Activated CD4-positive, alpha-beta T cell treated with anti-CD3 and anti-CD28 coated beads, Interleukin-2, amount 50 U/mL, for 48 hours (primary cell): ENCODE measurements at regions not wholly inside any gene's neighbourhood (a gene's known extent, or its start where the extent isn't known, plus 50 kb on each side); places are given as distances from the start of the nearest gene placed in this dataset.

Experiments
- DNase-seq, 2 experiments: peaks; one replicate each; pipeline ENCODE4 v3.0.0-alpha.2; 2020

DNA sequence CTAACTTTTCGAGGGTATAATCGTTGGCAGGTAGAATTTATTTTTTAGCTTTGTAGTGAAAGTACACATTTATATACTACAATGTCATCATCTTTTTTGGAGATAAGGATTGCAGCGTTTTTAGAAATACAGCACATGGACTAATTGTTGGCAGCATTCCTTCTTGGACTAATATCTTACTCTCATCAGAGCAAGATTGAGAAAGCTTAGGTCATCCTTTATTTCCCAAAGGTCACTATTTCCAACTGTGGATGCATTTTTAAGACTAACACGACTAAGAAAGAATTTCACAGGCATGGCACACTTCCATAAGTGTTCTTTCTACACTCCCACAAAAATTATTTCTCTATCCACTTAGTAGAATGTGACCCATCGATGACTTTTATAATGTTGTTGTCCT is 732.3 kb downstream of the NCAM2 start:
- no peak for DNase-seq

DNA sequence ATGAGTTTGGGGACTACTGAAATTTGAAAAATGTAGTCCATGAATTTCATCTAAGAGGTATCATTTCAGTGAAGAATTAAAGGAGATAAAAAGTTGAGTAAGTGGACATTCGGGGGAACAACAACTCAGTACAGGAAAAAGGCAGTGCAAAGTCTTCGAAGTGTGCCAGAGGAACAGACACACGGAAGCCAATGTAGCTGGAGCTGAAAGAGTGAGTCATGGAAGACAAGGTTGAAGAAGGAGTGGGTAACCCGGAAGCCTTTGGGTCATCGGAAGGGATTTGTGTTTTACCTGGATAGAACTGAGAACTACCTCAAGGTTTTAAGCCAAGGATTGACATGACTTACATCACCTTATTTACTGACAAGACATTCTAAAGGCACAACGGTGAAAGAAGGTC is 733.4 kb downstream of the NCAM2 start:
- no peak for DNase-seq

DNA sequence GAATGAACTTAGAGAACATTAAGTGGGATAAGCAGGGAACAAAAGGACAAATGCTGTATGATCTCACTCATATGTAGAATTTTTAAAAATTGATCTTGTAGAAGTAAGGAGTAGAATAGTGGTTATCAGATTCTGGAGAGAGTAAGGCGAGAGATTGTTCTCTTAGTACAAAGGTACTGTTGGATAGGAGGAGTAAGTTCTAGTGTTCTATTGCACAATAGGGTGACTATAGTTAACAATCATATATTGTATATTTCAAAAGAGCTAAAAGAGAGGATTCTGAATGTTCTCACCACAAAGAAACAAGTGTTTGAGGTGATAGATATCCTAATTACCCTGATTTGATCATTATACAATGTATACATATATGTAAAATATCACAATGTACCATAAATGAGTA is 735.9 kb downstream of the NCAM2 start:
- DNase-seq, result no peak

DNA sequence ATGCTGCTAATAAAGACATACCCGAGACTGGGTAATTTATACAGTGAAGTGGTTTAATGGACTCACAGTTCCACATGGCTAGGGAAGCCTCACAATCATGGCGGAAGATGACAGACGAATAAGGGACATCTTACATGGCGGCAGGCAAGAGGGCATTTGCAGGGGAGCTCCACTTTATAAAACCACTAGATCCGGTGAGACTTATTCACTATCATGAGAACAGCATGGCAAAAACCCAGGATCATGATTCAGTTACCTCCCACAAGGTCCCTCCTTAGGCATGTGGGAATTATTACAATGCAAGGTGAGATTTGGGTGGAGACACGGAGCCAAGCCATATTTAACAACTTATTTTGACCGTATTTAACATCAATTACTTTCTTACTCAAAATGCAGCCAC is 739.0 kb downstream of the NCAM2 start:
- DNase-seq, result no peak

GRCh38 chr21:21740207-21740606 is 742.0 kb downstream of the NCAM2 start:
- DNase-seq, result no peak

GRCh38 chr21:21750124-21750825 is 752.1 kb downstream of the NCAM2 start:
- no peak for DNase-seq

DNA sequence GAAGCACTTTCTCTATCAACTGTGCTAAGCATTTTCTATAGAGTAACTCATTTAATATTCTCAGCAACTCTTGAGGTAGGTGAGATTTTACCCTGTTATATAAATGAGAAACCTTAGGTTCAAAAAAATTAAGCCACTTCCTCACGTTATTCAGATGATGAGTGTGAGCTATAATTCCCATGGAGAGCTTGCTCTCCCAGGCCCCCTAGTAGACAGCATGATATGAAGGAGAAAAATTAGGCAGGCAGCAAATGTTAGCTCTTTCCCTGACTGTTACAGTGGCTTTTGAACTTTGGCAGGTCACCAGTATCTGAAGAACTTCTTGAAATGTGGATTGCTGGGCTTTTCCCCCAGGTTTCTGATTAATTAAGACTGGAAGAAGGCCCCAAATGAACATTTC is 753.1 kb downstream of the NCAM2 start:
- no peak for DNase-seq

GRCh38 chr21:21762855-21763254 is 764.6 kb downstream of the NCAM2 start:
- no peak for DNase-seq

DNA sequence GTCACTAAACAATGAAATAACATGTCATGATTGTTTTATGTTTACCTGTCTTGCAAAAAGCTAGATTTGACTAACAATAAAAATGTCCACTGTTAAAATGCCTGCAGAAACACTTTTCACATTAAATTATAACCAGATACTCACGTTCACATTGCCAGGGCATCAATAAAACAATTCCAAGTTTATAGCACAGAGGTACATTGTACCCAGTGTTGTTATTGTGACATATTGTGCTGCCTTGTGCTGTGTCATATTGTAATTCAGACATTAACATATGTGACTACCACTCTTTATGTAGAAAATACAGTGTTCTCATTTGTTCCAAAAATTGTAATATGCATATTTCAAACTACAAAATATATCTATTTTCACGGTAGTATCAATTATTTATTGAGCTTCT is 766.1 kb downstream of the NCAM2 start:
- no peak for DNase-seq

DNA sequence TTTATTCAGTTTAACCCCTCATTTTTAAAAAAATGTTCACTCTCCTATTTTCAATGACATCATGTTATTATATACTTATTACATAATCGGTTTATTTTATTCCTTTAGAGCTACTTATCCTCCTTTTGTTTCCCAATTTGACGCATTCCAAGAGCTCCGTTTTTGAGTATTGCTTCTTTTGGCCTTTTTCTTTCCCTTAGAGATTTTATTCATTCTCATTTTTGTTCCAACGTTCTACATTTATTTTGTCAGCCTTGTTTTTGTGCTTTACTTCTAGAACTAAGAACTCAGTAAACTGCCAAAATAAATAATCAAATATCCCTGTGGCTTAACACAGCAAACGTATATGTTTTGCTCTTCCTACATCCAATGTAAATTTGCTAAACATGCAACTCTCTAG is 769.1 kb downstream of the NCAM2 start:
- DNase-seq, result no peak

DNA sequence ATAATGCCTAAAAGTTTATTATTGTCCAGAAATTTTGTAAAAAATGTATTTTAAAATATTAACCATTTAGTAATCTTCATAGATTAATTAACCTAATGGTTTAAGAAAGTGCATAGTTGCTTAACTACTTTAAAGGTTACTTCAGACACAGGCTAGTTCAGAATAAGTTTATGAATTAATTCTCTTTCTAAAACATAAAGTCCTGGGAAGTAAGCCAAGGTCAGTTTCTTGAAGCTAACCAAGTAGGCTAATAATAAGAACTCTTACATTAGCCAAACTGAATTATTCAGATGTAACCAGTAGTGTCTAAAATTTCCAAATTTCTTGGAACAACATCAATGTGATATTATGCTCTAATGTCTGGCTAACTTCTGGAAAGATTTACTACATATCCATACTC is 790.4 kb downstream of the NCAM2 start:
- no peak for DNase-seq

- DNase-seq, result no peak
These were observed 803.7 kb downstream of the NCAM2 start for GRCh38 chr21:21801921-21802320.

DNA sequence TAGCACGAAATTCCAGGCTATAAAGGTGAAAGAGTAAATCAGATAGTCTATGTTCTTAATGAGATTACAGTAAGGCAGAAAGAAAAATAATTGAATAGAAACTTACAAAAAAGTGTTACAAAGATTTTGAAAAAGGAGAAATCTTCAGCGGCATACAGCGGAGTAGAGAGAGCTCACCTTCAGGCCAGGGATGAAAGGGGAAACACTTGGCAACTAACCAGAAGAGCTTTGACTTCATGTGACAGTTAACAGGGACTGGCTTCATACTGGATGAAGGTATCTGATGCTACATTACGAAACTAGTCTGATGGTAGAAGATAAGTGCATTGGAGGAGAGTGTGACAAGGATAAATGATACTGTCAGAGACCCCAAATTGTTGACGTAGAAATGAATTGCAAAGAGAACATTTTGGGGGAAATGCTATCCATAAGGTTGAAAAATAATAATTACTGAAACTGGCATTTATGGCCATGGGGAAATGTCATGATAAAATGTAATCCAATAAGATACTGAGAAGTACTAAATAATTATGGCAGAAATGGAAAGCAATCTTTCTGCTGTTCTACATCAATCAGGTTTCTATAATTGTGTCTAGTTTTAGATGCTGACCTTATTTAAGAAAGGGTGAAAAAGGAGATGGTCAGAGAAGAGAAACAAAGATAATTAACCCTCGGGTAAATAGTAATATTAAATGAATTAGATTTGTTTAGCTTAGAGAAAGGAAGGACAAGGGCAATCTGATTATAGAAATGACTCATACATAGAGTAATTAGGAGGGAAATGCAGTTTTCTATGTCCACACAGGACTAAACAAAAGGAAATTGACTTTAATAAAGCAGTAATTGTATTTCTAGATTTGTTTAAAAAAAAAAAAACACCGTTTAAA is 808.7 kb downstream of the NCAM2 start:
- DNase-seq, result no peak

GRCh38 chr21:21807598-21807903 is 809.3 kb downstream of the NCAM2 start:
- no peak for DNase-seq

DNA sequence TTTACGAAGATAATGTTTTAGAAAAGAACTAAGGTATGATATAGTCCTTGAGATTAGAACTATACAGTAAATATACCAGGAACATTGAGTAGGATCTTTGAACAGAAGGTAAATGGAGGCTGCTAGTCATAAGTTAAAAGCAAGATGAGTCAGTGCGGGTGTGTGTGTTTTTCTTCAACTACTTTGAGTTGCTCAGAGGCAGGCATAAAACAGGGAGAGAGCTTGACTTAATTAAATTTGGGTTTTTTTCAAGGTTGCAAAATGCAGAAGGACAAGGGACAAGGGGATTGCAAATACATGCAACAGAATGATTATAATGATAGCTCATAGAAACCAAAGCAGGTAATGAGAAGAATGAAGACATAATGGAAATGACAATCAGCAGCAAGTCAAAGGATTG is 815.1 kb downstream of the NCAM2 start:
- no peak for DNase-seq

GRCh38 chr21:21813934-21814333 is 815.7 kb downstream of the NCAM2 start:
- no peak for DNase-seq

DNA sequence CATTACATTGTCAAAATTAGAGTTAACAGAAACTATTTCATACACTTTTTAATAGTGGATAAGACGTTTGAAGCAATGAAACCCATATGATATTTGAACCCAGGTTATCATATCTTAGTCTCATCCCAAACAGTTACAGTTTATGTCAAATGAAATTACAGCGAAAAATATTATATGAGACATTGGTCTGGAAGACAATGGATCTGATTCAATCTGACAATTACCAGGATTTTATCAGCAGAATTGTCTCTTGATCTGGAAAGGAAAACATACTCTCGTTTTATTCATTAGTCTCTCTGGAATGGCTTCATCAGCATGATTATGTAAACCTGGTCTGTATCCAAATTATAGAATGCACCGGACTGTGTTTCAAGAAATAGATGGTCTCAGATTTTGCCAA is 818.6 kb downstream of the NCAM2 start:
- DNase-seq, result no peak

DNA sequence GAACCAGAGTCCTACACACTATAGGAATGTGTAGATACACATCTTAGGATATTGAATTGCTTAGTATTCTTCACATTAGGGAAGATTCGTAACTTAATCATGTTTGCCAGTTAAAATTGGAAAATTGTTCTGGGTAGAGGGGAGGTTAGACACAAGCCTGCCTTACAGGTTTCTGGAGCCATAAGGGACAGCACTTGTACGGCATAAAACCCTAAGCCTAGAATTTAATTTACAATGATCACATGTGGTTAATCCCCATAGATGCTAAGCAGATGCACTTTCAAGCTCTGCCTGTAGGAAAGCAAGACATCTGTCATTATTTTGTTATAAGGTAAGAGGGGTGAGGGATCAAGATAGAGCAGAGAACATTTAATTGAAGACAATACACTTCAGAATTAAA is 820.7 kb downstream of the NCAM2 start:
- DNase-seq, result no peak

DNA sequence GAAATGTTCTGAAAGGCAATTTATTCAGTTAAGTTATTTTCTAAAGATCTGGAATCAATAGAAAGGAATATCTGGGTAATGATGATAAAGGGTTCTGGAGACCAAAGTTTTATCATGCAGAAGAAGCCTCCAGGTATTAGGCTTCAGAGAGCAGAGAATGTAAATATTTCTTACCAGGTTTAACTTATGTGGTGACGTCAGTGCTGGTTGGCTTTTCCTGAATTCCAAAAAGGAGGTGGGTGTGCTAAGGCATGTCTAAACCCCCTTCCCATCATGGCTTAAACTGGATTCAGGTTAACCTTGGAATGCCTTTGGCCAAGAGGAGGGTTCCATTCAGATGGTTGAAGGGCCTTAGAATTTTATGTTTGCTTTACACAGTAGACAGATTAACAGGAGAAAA is 829.9 kb downstream of the NCAM2 start:
- no peak for DNase-seq

- no peak for DNase-seq
These were observed 832.8 kb downstream of the NCAM2 start for GRCh38 chr21:21831036-21831435.

- DNase-seq, result no peak
These were observed 847.7 kb downstream of the NCAM2 start for GRCh38 chr21:21845901-21846300.

- DNase-seq, result no peak
These were observed 853.0 kb downstream of the NCAM2 start for GRCh38 chr21:21851205-21851604.

- DNase-seq, result no peak
These were observed 853.4 kb downstream of the NCAM2 start for GRCh38 chr21:21851657-21852056.

DNA sequence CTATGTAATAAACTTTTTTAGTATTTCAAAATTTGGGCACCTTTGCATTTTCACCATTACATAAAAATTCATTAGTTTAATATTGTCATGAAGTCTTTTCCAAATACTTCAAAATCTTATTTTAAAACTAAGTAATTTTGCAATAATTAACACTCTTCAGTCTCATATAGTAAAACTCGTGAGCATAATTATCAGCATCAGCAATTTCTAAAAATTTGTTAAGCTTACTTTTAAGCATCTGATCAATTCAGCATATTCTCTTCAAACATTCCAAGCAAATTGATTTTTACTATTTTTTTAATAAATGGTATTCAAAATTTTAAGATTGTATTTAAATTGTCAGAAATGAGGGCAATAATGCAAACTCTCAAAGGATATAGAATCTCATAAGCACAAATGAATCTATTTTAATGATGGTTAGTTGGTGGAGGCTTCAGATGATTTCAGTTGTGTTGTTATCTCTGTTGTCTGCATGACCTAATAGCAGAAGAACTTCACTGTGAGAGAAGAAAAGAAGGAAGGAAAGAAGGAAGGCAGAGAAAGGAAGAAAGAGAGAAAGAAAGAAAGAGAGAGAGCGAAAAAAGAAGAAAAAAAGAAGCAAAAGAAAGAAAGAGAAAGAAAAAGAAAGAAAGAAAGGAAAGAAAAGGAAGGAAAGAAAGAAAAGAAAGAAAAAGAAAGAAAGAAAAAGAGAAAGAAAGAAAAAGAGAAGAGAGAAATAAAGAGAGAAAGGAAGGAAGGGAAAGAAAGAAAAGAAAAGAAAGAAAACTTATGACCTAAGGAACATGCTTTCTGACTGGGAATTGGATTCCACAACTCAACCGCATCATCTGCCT is 860.5 kb downstream of the NCAM2 start:
- DNase-seq, result no peak
